Left ventricle myocardium inferior (tissue), 1 donor: ENCODE measurements at regions not wholly inside any gene's neighbourhood (a gene's known extent, or its start where the extent isn't known, plus 50 kb on each side); places are given as distances from the start of the nearest gene placed in this dataset.

ENCODE experiments used
- DNase-seq: peaks from one replicate; pipeline ENCODE4 v3.0.0-alpha.2; 2020
- H3K27ac ChIP-seq: fragments of 200-600 bp; replicated peaks from 2 replicates; pipeline ENCODE4 v1.8.0; 2021
- H3K27me3 ChIP-seq: fragments of 200-600 bp; 2 replicates; pipeline ENCODE4 v1.8.0; 2021; ENCODE audit warnings: low read depth
- H3K36me3 ChIP-seq: fragments of 200-600 bp; 2 replicates; pipeline ENCODE4 v1.8.0; 2021
- H3K4me1 ChIP-seq: fragments of 200-600 bp; 2 replicates; pipeline ENCODE4 v1.8.0; 2021
- H3K4me3 ChIP-seq: fragments of 200-600 bp; 2 replicates; pipeline ENCODE4 v1.8.0; 2021; ENCODE audit warnings: mild to moderate bottlenecking, moderate library complexity
- H3K9me3 ChIP-seq: fragments of 200-600 bp; replicated peaks from 2 replicates; pipeline ENCODE4 v1.8.0; 2021
- intact Hi-C: fragments of 100-400 bp; cut with micrococcal nuclease; formaldehyde crosslinking; loops from one replicate; pipeline ENCODE4 v1.11.0; 2022
- TF ChIP-seq, protein P1 (sequence below): fragments of 200-600 bp; IDR thresholded peaks from 2 replicates; pipeline ENCODE4 v1.8.0; 2021; ENCODE audit warnings: antibody characterized with exemption, mild to moderate bottlenecking, borderline replicate concordance
- donor health status: DM: no; HTN: yes; CAD: no; lungs with severe emphysema.

DNA sequence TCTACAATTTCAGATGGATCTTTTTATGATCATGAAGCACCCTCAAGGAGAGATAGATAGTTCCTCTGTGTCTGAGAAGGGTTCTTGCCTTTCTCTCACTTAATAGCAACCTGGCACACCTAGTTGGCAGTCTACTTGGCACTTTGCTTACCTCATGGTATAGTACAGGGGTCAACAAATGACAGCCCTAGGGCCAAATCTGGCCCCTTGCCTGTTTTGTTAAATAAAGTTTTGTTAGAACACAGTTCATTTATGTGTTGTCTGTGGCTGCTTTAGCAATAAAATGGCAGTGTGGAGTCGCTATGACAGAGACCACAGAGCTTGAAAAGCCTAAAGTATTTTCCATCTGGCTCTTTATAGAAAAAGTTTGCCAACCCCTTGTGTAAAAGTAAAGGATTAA lies 119.3 kb upstream of the CPEB4 start:
- Histone ChIP-seq H3K27me3 (no peaks in the 10 kb centered on the region), H3K9me3 (no peaks in the 10 kb centered on the region), H3K4me1 (peaks cover 67% of the 10 kb centered on the region), H3K36me3 (no peaks in the 10 kb centered on the region), H3K27ac (peak overlapping the region; percentile 93), H3K4me3 (no peak overlapping the region)
- intact Hi-C loops = no loop called here
- DNase-seq = no peak
- TF ChIP-seq, protein P1, sequence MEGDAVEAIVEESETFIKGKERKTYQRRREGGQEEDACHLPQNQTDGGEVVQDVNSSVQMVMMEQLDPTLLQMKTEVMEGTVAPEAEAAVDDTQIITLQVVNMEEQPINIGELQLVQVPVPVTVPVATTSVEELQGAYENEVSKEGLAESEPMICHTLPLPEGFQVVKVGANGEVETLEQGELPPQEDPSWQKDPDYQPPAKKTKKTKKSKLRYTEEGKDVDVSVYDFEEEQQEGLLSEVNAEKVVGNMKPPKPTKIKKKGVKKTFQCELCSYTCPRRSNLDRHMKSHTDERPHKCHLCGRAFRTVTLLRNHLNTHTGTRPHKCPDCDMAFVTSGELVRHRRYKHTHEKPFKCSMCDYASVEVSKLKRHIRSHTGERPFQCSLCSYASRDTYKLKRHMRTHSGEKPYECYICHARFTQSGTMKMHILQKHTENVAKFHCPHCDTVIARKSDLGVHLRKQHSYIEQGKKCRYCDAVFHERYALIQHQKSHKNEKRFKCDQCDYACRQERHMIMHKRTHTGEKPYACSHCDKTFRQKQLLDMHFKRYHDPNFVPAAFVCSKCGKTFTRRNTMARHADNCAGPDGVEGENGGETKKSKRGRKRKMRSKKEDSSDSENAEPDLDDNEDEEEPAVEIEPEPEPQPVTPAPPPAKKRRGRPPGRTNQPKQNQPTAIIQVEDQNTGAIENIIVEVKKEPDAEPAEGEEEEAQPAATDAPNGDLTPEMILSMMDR = no peak

- no peaks in the 10 kb centered on the region for H3K9me3 ChIP-seq
- intact Hi-C loops = no loop called here
- H3K27ac ChIP-seq = no peak overlapping the region
- no peaks in the 10 kb centered on the region for H3K36me3 ChIP-seq
- H3K4me1 ChIP-seq = peaks cover 52% of the 10 kb centered on the region
- no peak overlapping the region for H3K4me3 ChIP-seq
- TF ChIP-seq, protein P1 = no peak
- DNase-seq = no peak
- no peaks in the 10 kb centered on the region for H3K27me3 ChIP-seq
Measured at GRCh38 chr5:173770637-173771036, 117.5 kb upstream of the CPEB4 start.

DNA sequence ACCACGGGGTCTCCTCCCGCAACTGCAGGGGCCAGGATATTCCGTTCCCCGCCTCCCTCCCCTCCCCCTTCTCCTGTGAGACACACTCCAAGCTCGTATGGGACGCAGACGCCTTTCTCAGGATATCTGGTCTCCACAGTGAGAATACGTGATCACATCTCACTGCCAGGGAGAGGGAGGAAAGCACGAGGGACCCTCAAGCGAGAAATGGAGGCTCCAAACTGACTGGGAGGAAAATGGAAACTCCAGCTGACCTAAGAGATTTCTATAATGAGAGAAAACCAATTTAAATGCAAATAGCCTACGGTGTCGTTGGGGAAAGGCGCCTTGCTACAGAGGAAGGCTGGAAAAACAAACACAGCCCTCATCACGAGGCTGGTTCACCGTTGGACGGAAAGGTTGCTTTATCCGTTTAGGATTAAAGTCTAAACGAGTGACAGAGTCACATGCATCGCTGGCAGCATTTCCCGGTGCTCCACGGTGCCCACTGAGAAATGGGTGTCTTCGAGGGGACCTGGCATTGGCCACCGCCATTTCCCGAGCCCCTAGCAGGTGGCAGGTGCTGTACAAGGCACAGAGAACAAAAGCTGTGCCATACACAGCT lies 116.9 kb upstream of the CPEB4 start:
- Histone ChIP-seq H3K4me1 (peaks cover 46% of the 10 kb centered on the region), H3K4me3 (no peak overlapping the region), H3K36me3 (no peaks in the 10 kb centered on the region), H3K9me3 (no peaks in the 10 kb centered on the region), H3K27ac (no peak overlapping the region), H3K27me3 (no peaks in the 10 kb centered on the region)
- intact Hi-C loops = no loop called here
- TF ChIP-seq, protein P1 = no peak
- DNase-seq = no peak

DNA sequence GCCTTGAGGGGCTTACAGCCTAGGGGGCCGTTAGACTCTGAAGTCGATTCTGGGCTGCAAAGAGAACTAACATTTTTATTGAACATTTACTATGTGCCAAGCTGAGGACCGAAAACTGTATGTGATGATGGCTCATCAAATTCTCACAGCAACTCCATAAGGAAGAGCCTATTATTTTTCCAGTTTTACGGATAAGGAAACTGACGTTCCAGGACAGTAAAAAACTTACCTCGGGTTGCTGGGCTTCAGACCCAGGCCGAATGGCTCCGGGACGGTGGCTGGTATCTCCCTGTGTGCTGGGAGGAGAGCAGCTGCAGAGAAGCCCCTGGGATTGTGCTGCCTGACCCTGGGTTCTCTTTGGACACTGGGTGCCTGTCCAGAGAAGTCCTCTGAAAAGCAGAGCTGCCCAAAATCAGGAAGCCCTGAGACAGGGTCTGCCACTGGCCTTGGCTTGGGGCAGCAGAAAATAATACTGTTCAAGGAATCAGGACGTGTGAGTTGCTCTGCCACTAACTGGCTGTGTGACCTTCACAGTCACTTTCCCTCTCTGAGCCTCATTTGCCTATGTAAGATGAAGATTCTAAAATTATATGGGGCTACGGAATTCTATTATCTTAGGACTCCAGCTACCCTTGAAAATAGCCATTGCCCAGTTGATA lies 116.3 kb upstream of the CPEB4 start:
- no peak for DNase-seq
- H3K27me3 ChIP-seq = no peaks in the 10 kb centered on the region
- H3K36me3 ChIP-seq = no peaks in the 10 kb centered on the region
- TF ChIP-seq, protein P1 = no peak
- peaks cover 40% of the 10 kb centered on the region for H3K4me1 ChIP-seq
- peak overlapping the region; percentile 85 for H3K27ac ChIP-seq
- H3K4me3 ChIP-seq = no peak overlapping the region
- intact Hi-C loops = no loop called here
- no peaks in the 10 kb centered on the region for H3K9me3 ChIP-seq

DNA sequence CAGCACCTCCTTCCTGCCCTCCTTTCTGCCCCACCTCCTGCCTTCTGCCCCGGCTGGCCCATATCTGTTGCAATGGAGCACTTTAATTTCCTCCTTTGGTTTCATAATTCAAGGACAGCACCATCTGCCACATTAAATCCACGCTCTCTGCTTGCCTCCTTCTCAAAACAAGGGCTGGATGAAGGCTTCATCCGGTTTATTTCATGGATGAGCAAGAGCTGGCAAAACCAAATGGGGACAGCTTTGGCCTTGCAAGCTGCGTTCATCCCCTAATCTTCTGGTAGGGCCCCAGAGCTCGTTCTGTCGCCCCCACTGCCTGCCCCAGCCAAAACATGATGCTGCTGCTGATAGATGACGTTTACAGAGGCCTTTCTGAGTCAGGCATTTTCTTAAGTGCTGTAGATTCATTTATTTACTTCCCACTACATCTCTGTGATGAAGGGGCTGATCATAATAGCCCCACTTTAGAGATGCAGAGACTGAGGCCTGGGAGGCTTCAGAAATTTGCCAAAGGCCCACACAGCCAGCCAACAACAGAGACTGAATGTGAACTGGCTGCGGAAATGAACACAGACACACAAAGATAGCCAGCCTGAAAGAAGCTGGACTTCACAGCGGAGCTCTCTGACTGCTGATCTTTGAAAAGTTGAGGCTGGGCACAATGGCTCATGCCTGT lies 115.6 kb upstream of the CPEB4 start:
- no peak for DNase-seq
- no peaks in the 10 kb centered on the region for H3K9me3 ChIP-seq
- H3K27me3 ChIP-seq = no peaks in the 10 kb centered on the region
- TF ChIP-seq, protein P1 = no peak
- H3K27ac ChIP-seq = peak overlapping the region; percentile 85
- H3K4me3 ChIP-seq = no peak overlapping the region
- H3K4me1 ChIP-seq = peaks cover 34% of the 10 kb centered on the region
- H3K36me3 ChIP-seq = no peaks in the 10 kb centered on the region
- intact Hi-C loops = no loop called here
